AG04450 (cell line): ENCODE measurements at regions not wholly inside any gene's neighbourhood (a gene's known extent, or its start where the extent isn't known, plus 50 kb on each side); places are given as distances from the start of the nearest gene placed in this dataset.

Experiments
- CTCF ChIA-PET: fragments of 300-600, 350-600 bp; formaldehyde crosslinking; extraction: SDS; loops from one replicate; lab custom pipeline; 2022; ENCODE audit warnings: antibody characterized with exemption, inconsistent platforms; lab: Charles Lee
- POLR2A ChIA-PET: fragments of 350-600 bp; formaldehyde crosslinking; extraction: SDS; loops from one replicate; lab custom pipeline; 2021; ENCODE audit warnings: antibody characterized with exemption, inconsistent platforms; lab: Yijun Ruan, JAX
- DNase-seq: peaks from one replicate; pipeline ENCODE4 v3.0.0-alpha.2; 2011; ENCODE audit warnings: low read depth, low spot score
- H3K27ac ChIP-seq: one replicate; pipeline ENCODE4 v1.5.1; 2012; ENCODE audit warnings: low read depth, low read length, control low read depth
- H3K27me3 ChIP-seq: one replicate; pipeline ENCODE4 v1.6.0; 2012; ENCODE audit warnings: low read length; ENCODE audit not compliant: control insufficient read depth, insufficient read depth
- H3K4me3 ChIP-seq: 2 replicates; pipeline ENCODE4 v1.5.1; 2011; ENCODE audit warnings: mild to moderate bottlenecking, low read depth, low read length, control low read depth
- H3K9me3 ChIP-seq: 2 replicates; pipeline ENCODE4 v1.5.1; 2012; ENCODE audit warnings: low read length; ENCODE audit not compliant: control insufficient read depth, insufficient read depth
- CTCF ChIP-seq: IDR thresholded peaks from 2 replicates; pipeline ENCODE4 v1.5.1; 2011; ENCODE audit warnings: low read depth, low read length, control low read depth, inconsistent platforms

GRCh38 chr2:4576075-4576474, 872.7 kb downstream of the DCDC2C start:
- no peak for DNase-seq

GRCh38 chr2:4579977-4580376, 876.6 kb downstream of the DCDC2C start:
- DNase-seq: no peak
- Histone ChIP-seq H3K27me3 (no peaks in the 10 kb centered on the region), H3K27ac (no peak overlapping the region), H3K9me3 (peaks cover 3% of the 10 kb centered on the region; the same call in 1 of the 2 replicates), H3K4me3 (no peak overlapping the region)
- POLR2A ChIA-PET: no interaction called here
- no peak for TF ChIP-seq CTCF
- CTCF ChIA-PET: no interaction called here

More at GRCh38 chr2:4576075-4576474, 872.7 kb downstream of the DCDC2C start:
- CTCF ChIA-PET: no interaction called here
- Histone ChIP-seq H3K4me3 (no peak overlapping the region), H3K27me3 (no peaks in the 10 kb centered on the region), H3K27ac (no peak overlapping the region), H3K9me3 (peaks cover 5% of the 10 kb centered on the region; the same call in 1 of the 2 replicates)
- POLR2A ChIA-PET: no interaction called here
- TF ChIP-seq CTCF: no peak

DNA sequence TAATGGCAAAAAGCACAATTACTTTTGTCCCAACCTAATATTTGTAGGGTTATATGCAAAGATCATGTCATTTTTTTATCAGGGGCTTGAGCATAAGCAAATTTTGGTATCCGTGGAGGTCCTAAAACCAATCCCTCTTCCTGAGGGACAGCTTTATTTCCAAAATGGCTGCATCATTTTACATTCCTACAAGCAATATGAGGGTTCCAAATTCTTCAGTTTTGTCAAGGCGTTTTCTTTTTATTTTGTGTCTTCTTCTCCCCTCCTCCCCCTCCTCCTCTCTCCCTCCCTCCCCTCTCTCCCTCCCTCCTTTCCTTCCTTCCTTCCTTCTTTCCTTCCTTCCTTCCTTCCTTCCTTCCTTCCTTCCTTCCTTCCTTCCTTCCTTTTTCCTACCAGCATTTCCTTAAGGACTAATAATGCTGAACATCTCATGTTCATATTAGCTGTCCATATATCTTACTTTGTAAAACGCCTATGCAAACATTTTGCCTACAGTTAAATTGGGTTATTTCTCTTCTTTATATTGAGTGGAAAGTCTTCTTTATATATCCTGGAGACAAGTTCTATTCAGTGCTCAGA, 881.8 kb downstream of the DCDC2C start:
- Histone ChIP-seq H3K9me3 (peaks cover 3% of the 10 kb centered on the region; the same call in 1 of the 2 replicates), H3K4me3 (no peak overlapping the region), H3K27ac (no peak overlapping the region), H3K27me3 (no peaks in the 10 kb centered on the region)
- ChIA-PET POLR2A (no interaction called here), CTCF (no interaction called here)
- DNase-seq: no peak
- TF ChIP-seq CTCF: no peak

- POLR2A ChIA-PET: no interaction called here
- no peak for TF ChIP-seq CTCF
- CTCF ChIA-PET: no interaction called here
Measured at GRCh38 chr2:4588606-4589005, 885.2 kb downstream of the DCDC2C start.

DNA sequence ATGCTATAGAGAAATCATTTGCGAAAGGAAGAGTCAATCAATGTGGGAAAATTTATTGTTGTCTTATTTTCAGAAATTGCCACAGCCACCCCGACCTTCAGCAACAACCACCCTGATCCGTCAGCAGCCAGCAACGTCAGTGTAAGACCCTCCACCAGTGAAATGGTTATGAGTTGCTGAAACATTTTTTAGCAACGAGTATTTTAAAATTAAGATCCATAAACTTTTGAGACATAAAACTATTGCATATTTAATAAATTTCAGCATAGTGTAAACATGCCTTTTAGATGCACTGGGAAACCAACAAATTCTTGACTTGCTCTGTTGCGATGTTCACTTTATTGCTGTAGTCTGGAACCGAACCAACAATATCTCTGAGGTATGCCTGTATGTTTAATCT, 887.9 kb downstream of the DCDC2C start:
- CTCF ChIA-PET: no interaction called here
- no peak overlapping the region for H3K4me3 ChIP-seq
- DNase-seq: no peak

More at GRCh38 chr2:4588606-4589005, 885.2 kb downstream of the DCDC2C start:
- no peak for DNase-seq
- Histone ChIP-seq H3K27ac (no peak overlapping the region), H3K9me3 (no peaks in the 10 kb centered on the region; the same call in 1 of the 2 replicates), H3K27me3 (no peaks in the 10 kb centered on the region), H3K4me3 (no peak overlapping the region)

More for the DNA sequence above, 887.9 kb downstream of the DCDC2C start:
- no peaks in the 10 kb centered on the region; the same call in 1 of the 2 replicates for H3K9me3 ChIP-seq
- no peak overlapping the region for H3K27ac ChIP-seq
- H3K27me3 ChIP-seq: no peaks in the 10 kb centered on the region
- no peak for TF ChIP-seq CTCF
- POLR2A ChIA-PET: no interaction called here
